DMS153 treated with DMSO at 0.1 percent for 48 hours (cell line): ENCODE measurements at regions not wholly inside any gene's neighbourhood (a gene's known extent, or its start where the extent isn't known, plus 50 kb on each side); places are given as distances from the start of the nearest gene placed in this dataset.

ENCODE experiments used
- DNase-seq: peaks from one replicate; lab custom pipeline; 2025; ENCODE audit not compliant: unreplicated experiment; lab: John Stamatoyannopoulos, UW

DNA sequence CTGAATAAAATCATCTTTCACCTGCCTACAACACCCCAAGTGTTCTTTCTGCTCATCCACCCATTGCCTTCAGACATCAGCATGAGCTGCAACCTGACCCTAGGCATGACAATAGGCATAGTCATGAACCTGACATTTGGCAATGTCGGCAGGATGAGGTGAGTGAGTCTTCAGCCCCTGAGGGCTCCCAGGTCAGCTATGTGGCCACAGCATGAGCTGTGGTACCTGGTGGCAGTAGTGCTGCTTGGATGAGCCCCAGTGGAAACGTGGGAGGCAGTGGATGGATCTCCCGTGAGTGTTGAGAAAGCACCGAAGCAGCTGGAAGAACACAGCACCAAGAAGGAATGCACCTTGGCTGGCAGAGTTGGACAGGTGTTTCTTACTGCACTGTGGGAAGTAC, 334.8 kb upstream of the FAR2 start:
- DNase-seq: no peak

DNA sequence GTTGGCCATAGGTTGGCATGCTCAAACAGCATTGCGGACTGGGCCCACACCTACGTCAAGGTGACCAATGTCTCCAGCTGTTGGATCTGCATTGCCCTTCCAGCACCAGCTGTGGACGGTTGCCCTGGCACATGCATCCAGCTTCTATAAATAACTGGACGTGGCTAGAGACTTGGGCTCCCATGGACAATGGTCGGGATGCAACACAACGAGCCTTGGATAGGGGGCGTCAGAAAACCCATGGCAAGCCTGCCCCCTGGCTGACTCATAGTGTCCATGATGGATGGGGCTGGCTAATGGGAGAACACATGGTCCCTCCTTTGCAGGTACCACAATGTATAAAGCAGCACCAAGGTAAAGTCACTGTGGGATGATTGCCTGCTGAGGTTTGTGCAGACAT, 331.6 kb upstream of the FAR2 start:
- DNase-seq: no peak

DNA sequence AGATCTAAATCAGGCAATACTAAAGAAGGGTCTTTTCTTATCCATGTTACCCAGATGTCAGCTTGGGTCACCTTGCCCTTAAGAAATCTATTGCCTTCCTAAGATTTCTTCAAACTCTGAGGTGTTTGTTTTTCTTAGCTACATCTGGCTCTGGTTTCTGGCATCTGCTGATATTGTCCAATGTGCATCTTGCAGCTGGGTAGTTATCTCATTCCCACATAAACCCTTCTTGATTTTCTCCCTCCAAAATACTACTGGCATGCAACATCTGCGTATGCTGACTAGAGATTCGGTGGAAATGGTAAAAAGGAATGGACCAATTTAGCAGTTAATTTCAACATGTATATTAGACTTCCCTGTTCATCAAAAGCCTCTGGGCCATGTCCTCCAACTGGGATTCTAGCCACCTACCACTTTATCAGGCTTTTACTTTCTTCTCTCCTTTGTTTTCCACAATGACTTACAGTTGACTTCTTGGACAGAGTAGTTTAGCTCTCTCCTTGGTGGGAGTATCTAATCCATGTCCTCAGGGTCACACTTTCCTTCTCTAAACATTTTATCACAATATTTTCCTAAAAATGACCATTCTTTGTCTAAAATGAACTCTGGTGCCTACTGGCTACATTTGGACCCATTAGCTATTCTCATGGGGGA, 324.8 kb upstream of the FAR2 start:
- no peak for DNase-seq

DNA sequence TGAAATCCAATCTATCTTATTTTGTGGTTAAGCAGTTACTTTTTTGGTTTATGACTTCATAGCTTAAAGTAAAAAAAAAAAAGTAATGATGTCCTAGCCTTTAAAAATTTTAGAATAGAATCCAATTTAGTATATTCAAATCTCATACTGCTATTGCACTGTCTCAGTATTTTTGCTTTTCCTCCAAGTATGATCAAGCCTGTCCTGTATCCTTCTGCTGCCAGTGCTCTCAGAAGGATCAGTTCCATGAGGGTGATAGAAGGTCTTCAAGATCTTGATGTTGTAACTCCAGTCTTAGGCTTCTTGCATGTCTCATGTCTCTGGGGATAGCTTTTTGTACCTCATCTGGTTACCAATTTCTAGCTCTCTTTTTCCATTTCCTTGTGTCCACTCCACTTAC, 324.2 kb upstream of the FAR2 start:
- DNase-seq: no peak

DNA sequence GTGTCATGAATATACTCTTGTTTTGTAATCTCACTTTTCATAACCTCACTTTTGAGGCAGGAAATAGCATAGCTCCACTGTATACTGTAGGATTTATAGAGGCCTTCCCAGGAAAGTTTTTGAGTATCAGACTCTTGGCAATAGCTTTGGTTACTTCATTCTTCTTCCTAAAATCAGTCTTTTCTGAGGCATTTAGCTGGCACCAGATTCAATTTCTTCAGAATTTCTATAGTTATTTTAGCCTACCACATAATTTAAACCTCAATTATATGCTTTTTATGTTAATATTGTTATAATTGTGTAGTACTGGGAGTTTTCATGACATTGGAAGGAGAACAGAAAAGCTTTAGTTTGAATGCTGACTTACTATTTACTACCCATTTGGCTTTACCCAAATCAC, 322.3 kb upstream of the FAR2 start:
- DNase-seq: no peak

DNA sequence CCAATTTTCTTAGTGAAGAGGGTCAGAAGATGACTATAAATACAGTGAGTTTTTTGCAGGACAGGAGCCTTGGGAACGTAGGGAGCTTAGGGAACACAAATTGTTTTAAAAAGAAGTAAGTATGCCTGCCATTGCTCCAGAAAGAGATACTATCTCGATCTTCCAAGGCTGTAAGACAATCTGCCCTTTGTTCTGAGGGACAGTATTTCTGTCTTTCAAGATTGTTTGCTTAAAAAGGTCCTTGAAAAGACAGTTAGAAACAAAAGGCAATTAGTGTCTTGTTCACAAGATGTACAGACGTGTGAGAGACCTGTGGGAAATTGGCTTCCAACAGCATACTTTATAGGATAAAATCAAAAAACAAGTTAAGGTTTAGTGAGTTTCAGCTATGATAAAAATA, 321.2 kb upstream of the FAR2 start:
- no peak for DNase-seq

DNA sequence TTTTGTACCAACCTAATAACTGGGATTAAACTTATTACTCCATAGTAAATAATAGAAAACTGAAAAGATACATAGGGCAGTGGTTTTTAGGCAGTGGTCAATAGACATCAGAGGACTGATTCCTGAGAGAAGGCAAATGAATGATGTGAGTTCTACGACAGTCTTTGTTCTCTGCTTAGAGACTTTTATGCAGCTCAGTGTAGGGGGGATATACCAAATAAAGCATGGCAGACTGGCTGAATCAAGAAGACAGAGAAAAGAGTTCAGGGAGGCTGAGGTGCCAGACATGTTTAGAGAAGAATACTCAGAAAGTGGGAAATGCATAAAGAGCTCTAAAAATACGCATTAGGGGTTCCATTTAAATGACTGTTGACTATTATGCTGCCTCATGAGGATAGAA, 320.8 kb upstream of the FAR2 start:
- DNase-seq: no peak

DNA sequence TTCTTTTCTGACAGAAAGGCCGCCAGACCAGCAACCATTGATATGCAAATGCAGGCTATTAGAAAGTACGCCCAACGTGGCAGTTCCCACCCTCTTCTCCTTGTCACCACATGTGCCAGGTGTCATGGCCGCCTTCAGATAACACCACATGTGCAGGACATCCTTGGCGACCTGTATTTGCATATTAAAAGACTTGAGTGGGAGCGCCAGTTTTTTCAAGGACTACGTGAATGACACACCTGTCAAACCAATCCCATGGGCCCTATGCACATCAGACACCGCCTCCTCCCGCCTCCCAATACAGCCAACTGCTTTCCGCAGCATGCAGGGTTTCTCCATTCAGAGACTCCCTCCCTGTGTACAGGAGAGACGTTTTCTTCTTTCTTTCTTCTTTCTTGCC, 318.6 kb upstream of the FAR2 start:
- DNase-seq: no peak

DNA sequence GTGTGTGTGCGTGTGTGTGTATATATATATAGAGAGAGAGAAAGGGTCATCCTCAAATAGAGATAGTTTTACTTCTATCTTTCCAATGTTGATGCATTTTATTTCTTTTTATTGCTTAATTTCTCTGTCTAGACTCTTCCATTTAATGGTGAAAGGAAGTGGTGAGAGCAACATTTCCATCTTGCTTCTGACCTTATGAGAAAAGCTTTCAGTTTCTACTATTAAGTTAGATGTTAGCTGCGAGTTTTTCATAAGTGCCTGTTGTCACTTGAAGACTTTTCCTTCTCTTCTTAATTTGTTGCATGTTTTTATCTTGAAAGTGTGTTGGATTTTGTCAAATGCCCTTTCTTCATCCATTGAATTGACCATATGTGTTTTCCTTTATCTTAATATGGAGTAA, 304.4 kb upstream of the FAR2 start:
- DNase-seq: no peak

DNA sequence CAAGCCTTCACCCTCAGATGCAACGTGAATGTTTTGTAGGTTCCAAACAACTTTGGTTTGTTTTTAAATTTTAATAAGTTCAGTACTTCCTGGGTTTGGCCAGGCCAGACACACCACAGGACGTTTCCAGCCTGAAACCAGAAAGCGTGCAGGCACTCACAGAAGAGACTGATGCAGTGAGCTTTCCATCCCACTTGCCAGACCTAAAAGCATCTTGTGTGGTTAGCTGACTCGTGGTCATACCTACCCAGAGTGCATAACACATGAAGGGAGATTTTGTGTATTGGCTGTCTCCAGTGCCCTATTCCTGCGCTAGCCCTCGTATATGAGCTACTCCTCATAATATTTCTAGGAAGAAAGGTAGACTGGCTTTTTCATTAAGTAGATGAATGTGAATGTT, 297.3 kb upstream of the FAR2 start:
- no peak for DNase-seq

DNA sequence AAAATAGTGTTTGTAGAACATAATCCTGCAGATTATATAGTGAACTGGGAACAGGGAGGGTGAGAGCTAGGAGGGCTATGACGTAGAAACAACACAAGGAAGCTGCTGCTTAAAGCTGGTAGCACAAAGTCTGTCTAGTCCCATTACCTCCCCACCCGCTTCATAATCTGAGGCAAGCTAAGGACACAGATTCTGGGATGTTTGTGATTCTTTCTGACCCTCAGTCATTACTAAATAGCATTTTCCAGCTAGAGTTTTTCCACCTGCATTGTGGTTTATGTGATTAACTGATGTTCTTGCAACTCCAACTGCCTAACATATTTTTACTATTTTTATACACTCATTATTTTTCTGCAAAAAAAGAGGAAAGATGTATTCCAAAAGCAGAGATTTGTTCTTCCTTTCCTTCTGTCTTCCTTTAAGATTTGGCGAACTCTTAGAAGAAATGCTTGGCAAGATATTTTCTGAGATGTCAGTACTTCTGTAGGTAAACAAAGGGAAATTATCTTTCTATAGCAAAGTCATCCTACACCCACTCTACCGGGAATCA, 293.2 kb upstream of the FAR2 start:
- no peak for DNase-seq

DNA sequence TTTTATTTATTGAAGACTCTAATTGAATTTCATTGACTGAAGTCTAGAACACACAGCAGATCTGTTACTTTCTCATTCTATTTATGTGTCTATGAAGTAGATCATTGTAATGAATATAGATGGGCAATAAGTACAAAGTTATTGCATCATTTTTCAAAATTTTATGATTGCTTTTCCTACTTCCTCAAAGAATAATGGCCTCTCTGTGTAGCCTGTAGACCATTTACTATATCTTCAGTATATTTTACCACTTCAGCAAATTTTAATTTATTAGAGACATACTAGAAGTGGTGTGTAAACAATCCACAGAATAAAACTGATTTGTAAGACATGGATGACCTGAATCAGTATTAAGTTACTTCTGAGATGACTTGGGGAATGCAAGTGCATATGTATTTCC, 291.7 kb upstream of the FAR2 start:
- DNase-seq: no peak

DNA sequence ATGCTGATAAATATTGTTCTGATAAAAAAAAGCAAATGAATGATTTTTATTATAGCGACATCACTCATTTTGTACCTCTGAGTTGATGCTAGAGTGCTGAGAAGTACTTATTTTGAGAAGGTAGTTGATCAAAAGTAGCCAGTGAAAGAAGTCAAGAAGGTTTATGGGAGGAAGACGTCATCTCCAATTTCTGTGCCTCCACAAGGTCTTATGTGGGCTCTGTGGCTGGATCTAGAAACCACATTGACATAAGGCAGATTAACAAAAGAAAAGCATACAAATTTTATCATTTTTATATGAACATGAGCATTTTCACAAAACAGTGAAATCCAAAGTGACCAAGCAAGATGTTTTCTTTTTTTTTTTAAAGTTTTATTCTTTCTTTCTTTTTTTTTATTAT, 289.5 kb upstream of the FAR2 start:
- no peak for DNase-seq

DNA sequence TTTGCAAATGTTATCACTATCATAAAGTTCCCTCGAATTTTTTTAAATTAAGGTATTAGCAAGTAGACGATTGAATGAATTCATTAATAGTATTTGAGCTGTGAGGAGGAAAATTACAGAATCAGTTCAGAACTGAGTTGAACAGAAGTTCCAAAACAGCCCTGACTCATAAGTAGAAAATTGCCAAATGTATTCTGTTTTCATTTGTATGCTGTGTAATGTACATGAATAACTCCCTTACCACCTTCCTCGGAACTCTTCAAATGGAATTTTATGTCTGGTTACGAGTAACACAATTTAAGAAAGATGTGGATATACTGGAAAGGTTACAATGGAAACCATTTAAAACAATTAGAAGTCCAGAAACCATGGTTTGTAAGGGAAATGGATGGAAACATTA, 283.3 kb upstream of the FAR2 start:
- no peak for DNase-seq

DNA sequence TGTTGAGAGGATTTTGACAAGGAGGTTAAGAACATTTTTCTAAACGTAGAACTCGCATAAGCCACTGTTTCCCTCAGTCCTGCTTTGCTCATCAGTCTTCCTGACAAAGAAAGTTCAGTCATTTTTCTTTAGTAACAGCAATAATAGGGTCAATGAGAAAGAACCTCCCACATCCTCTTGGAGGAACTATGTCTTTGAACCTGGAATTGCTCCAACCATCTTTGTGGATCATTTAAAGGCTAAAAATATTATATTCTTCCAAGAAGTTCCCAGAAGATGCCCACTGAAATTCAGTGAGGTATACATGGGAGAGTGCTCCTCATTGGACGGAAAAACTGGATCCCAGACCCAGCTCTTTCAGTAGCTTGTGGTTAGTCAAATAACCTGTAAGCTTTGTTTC, 282.8 kb upstream of the FAR2 start:
- DNase-seq: no peak

DNA sequence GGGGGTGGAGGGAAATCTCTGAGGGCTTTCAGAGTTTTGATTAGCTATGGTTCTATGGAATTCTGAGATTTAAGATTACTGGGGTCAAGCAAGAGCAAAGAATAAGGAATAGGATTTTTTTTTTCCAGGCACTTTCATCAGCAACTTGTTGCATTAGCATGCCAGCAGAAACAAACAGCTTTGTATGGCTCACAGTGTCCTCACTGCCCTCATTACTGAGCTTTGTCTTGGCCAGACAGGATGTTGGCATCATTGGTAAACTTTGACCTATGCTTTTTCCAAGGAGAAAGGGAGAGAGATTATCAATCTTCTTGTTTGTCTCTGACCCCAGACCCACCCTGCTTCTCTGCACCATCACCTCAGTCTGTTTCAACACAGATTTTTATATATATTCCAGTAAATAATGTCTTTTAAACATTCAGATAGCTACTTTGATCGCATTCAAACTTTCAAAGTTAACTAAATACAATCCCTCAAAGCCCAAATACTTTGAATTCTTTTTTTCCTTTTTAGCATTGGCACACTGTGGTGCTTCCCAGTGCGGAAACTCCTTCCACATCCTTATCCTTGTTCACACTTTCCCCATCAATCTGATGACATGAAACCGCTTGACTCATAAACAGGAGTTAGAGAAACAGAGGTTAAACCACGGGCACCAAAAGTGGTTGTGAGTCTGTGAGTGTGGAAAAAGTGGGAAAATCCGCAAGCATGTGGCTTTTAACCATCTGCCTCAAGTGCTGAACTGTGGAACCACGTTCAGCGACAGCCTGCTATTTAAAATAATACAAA, 282.2 kb upstream of the FAR2 start:
- DNase-seq: no peak

DNA sequence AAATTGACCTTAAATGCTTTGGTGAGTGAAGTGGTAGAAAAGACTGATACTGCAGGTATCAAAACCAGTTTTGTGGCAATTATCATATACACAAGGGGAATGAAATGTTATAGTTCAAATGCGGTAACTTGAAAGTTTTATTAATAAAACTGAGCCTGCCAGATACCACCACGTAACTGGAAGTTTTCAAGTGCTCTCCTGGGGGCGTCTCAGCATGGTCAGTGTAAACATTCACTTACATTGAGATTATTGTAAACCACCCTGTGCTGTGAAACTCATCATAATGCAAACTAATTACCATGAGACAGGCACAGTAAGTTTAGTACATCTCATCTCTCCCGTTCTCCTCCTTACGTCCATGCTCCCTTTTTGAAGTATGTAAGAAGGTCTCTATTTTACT, 280.7 kb upstream of the FAR2 start:
- DNase-seq: no peak

DNA sequence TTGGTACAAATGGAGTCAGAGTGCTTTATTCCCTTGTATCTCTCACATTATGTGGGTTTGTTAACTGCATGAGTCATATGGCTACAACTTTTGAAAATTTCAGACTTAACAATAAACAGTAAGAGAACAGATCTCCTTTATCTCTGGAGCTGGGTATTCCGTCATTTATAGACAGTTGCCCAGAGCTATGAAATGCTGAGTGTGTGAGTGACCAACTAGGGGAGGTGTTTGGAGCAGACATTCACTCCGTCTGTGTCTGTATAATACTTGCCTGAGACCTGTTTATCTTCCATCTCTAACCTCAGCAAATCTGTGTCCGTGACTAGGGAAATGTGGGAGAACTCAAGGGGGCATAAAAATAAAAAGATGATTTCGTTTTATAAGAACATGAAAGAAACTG, 279.9 kb upstream of the FAR2 start:
- DNase-seq: no peak

DNA sequence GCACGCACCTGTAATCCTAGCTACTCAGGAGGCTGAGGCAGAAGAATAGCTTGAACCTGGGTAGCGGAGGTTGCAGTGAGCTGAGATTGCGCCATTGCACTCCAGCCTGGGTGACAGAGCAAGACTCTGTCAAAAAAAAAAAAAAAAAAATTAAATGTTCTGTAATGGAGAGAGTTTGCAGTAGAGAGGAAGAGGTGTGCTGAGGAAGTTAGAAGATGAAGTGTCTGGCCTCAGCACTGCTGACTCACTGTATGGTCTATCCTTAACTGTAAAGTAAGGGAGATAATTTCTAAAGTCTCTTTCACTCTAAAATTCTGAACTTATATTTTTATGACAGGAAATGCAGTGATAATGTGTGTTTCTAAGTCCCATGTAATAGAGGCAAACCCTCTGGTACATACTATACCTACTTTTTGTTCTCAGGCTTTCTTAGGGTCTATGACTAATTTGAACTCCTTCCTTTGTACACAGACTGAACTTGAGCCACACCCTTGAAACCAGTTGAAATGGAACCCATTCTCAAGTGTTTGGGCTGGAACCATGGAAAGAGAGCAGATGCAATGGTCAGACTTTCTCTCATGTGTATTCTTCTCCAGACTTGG, 278.1 kb upstream of the FAR2 start:
- DNase-seq: no peak

DNA sequence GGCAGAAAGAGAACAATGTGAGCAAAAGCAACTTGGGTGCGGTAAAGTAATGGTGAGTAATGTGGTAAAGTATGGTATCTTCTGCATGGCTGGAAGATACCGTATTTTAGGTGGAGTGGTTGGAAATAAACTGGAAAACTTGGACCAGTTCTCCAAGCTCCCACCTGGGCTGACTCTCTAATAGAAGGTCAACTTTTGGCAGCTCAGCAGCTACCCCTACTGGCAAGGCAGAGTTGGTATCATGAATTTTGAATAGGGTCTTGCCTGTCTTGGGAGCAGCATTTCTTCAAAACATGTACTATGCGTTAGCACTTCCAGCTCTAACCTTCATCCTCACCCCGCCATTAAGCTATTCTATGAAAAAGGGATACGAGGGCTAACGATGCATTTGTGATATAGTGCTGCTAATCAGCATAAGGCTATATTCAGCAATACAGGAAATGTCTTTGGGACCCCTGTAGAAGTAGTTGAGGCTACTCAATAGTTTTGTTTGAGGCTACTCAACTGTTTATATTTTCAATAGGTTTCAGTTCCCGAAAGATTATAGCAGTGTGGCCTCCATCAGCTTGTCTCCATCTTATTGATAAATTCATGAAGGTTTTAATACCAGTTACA, 276.3 kb upstream of the FAR2 start:
- peak; percentile 19 for DNase-seq

DNA sequence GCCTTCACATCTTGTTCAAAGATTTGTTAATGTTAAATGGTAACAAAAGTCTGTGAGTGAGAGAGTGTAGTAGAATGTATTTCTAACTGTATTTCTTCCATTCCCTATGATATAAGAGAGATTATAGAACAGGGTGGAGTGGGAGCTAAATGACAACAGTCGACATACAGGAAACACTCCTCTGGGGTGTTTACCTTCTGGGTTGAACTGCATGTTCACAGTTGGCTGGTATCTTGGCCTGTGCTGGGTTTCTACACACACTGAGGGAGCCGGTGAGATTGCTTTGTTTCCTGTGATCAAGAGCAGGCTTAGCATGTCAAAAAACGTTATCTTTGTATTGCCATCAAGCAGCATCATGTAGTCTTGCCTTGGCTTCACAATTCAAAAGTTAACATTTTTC, 274.3 kb upstream of the FAR2 start:
- DNase-seq: no peak
